Endothelial cell of umbilical vein (primary cell): ENCODE measurements at regions not wholly inside any gene's neighbourhood (a gene's known extent, or its start where the extent isn't known, plus 50 kb on each side); places are given as distances from the start of the nearest gene placed in this dataset.

Experiments
- BruUV-seq: library from RNA; stranded (reverse); fragments of 400-500 nt; replicated peaks from 2 replicates; lab custom pipeline; 2021; lab: Mats Ljungman, UMichigan
- CTCF ChIA-PET: fragments of 300-600, 350-600 bp; sonication (Branson Sonifier 250); formaldehyde crosslinking; loops from one replicate; lab custom pipeline; 2021; ENCODE audit warnings: antibody characterized with exemption, inconsistent platforms; lab: Charles Lee
- POLR2A ChIA-PET: fragments of 300-600, 350-600 bp; sonication (Branson Sonifier 250); formaldehyde crosslinking; loops from one replicate; lab custom pipeline; 2021; ENCODE audit warnings: antibody characterized with exemption, inconsistent platforms; lab: Charles Lee
- DNase-seq: peaks from one replicate; pipeline ENCODE4 v3.0.0-alpha.2; 2011; ENCODE audit warnings: low read depth, low spot score
- FAIRE-seq: peaks from 2 replicates; lab custom pipeline; 2011; peaks lifted over from hg19 to GRCh38; lab: Jason Lieb, UNC
- H2AFZ ChIP-seq: 2 replicates; pipeline ENCODE4 v1.6.0; 2012; ENCODE audit warnings: low read depth, low read length, control low read depth, inconsistent platforms
- H3K27ac ChIP-seq: 2 replicates; pipeline ENCODE4 v1.5.1; 2011; ENCODE audit warnings: low read depth, mild to moderate bottlenecking, control low read depth, low read length, moderate library complexity; ENCODE audit not compliant: insufficient read depth
- H3K27me3 ChIP-seq, 2 experiments: 2 replicates each; pipeline versions ENCODE4 v1.6.0 to v1.6.1; 2011; ENCODE audit warnings: low read length in 2 of 2, mixed read lengths in 1 of 2; ENCODE audit not compliant: control insufficient read depth in 2 of 2, insufficient read depth in 2 of 2
- H3K36me3 ChIP-seq, 2 experiments: 2 replicates in 1 of 2; 3 replicates in 1 of 2; pipeline ENCODE4 v1.5.1; 2011; ENCODE audit warnings: low read length in 2 of 2, mild to moderate bottlenecking in 1 of 2, moderate library complexity in 1 of 2; ENCODE audit not compliant: control insufficient read depth in 2 of 2, insufficient read depth in 2 of 2; ENCODE audit errors: extremely low read depth in 1 of 2
- H3K4me1 ChIP-seq: 3 replicates; pipeline ENCODE4 v1.5.1; 2011; ENCODE audit warnings: mild to moderate bottlenecking, low read length; ENCODE audit not compliant: control insufficient read depth, insufficient read depth; ENCODE audit errors: extremely low read depth
- H3K4me2 ChIP-seq: 2 replicates; pipeline ENCODE4 v1.6.1; 2011; ENCODE audit warnings: low read length, control low read depth, mixed read lengths; ENCODE audit not compliant: insufficient read depth
- H3K4me3 ChIP-seq, 3 experiments: fragments of 200-600 bp in 1 of 3; sonication (generic), shearing (Covaris generic) in 1 of 3; replicated peaks in 1 of 3; 2 replicates each; pipeline ENCODE4 v1.5.1; 2011 to 2016; ENCODE audit warnings: control low read depth in 3 of 3, low read length in 3 of 3, mild to moderate bottlenecking in 2 of 3, inconsistent platforms in 1 of 3, low read depth in 1 of 3, moderate library complexity in 1 of 3; ENCODE audit not compliant: insufficient read depth in 1 of 3
- H3K79me2 ChIP-seq: 2 replicates; pipeline ENCODE4 v1.6.0; 2012; ENCODE audit warnings: low read length, inconsistent platforms; ENCODE audit not compliant: control insufficient read depth, insufficient read depth
- H3K9ac ChIP-seq: replicated peaks from 2 replicates; pipeline ENCODE3; 2011; ENCODE audit warnings: low read length, control low read depth; ENCODE audit not compliant: insufficient read depth; ENCODE audit errors: extremely low read depth
- H3K9me1 ChIP-seq: replicated peaks from 3 replicates; pipeline ENCODE4 v1.6.0; 2011; ENCODE audit warnings: mild to moderate bottlenecking, low read length; ENCODE audit not compliant: control insufficient read depth, insufficient read depth; ENCODE audit errors: extremely low read depth
- H3K9me3 ChIP-seq: replicated peaks from 2 replicates; pipeline ENCODE4 v1.5.1; 2012; ENCODE audit warnings: low read length, inconsistent platforms; ENCODE audit not compliant: control insufficient read depth, insufficient read depth
- H4K20me1 ChIP-seq: replicated peaks from 2 replicates; pipeline ENCODE3; 2011; ENCODE audit warnings: mild to moderate bottlenecking, low read length; ENCODE audit not compliant: control insufficient read depth, insufficient read depth; ENCODE audit errors: extremely low read depth
- CTCF ChIP-seq, 2 donors: IDR thresholded peaks; 1 replicate in 1 of 2; 2 replicates in 1 of 2; pipeline ENCODE4 v1.5.1; 2011; ENCODE audit warnings: low read length in 2 of 2, mild to moderate bottlenecking in 2 of 2, moderate library complexity in 2 of 2, control low read depth in 1 of 2, inconsistent platforms in 1 of 2, low read depth in 1 of 2; ENCODE audit not compliant: insufficient read depth in 1 of 2; ENCODE audit errors: extremely low read depth in 1 of 2
- EZH2 ChIP-seq: IDR thresholded peaks from 2 replicates; pipeline ENCODE4 v1.6.1; 2012; ENCODE audit warnings: borderline replicate concordance, low read depth, mild to moderate bottlenecking, moderate library complexity, low read length, inconsistent platforms; ENCODE audit not compliant: severe bottlenecking
- FOS ChIP-seq: IDR thresholded peaks from 2 replicates; pipeline ENCODE4 v1.6.1; 2011; ENCODE audit warnings: mild to moderate bottlenecking, low read length, moderate library complexity, borderline replicate concordance; ENCODE audit not compliant: insufficient read depth
- GATA2 ChIP-seq: IDR thresholded peaks from 2 replicates; pipeline ENCODE4 v1.7.0; 2011; ENCODE audit warnings: low read depth, mild to moderate bottlenecking, moderate library complexity, mixed read lengths, low read length; ENCODE audit not compliant: insufficient read length, insufficient read depth
- JUN ChIP-seq: IDR thresholded peaks from 2 replicates; pipeline ENCODE4 v1.6.1; 2011; ENCODE audit warnings: borderline replicate concordance, low read depth; ENCODE audit not compliant: insufficient read length, insufficient read depth
- MAX ChIP-seq: IDR thresholded peaks from 2 replicates; pipeline ENCODE4 v1.6.1; 2011; ENCODE audit not compliant: insufficient read depth, insufficient read length
- MYC ChIP-seq: IDR thresholded peaks from one replicate; pipeline ENCODE4 v1.6.1; 2011; ENCODE audit warnings: mild to moderate bottlenecking, low read depth, low read length
- POLR2A ChIP-seq: IDR thresholded peaks from 2 replicates; pipeline ENCODE4 v1.6.1; 2012; ENCODE audit warnings: low read depth, mild to moderate bottlenecking, control low read depth, low read length
- POLR2AphosphoS5 ChIP-seq: IDR thresholded peaks from 2 replicates; pipeline ENCODE4 v1.6.1; 2012; ENCODE audit warnings: low read depth, mild to moderate bottlenecking, control low read depth, low read length, moderate library complexity; ENCODE audit not compliant: insufficient read depth
- dilution Hi-C: fragments of 300-500 bp; cut with MboI; formaldehyde crosslinking; loops from one replicate; pipeline ENCODE4 v1.15.0; 2019; ENCODE audit warnings: low sequenced_read_pairs; ENCODE audit not compliant: extremely low pct_ligation_motif_present
- intact Hi-C: fragments of 100-400 bp; cut with micrococcal nuclease; formaldehyde crosslinking; loops from one replicate; pipeline ENCODE4 v1.10.0; 2022

- FAIRE-seq (no peak), DNase-seq (no peak)
- H3K27ac ChIP-seq = no peak overlapping the region
- no peak overlapping the region for H2AFZ ChIP-seq
- no peaks in the 10 kb centered on the region for H3K9me3 ChIP-seq
- no peak for TF ChIP-seq GATA2
- no peak for TF ChIP-seq FOS
- no peak for TF ChIP-seq JUN
- no peak for TF ChIP-seq MYC
- TF ChIP-seq POLR2AphosphoS5 = no peak
- no peak for TF ChIP-seq CTCF (IDR thresholded peaks at IDR 0.05; ENCODE audit: extremely low read depth in 1 of 2, insufficient read depth in 1 of 2, low read depth in 1 of 2, low read length in 2 of 2)
- no peak for TF ChIP-seq POLR2A
- TF ChIP-seq MAX = no peak
- no peak for TF ChIP-seq EZH2
- H3K4me1 ChIP-seq = no peaks in the 10 kb centered on the region
- BruUV-seq = no TSS peak
- H3K4me3 ChIP-seq = no peak overlapping the region
- no peaks in the 10 kb centered on the region for H4K20me1 ChIP-seq
- intact Hi-C loops (no loop called here), dilution Hi-C loops (no loop called here)
- no peaks in the 10 kb centered on the region for H3K36me3 ChIP-seq
- no peak overlapping the region for H3K4me2 ChIP-seq
- no peaks in the 10 kb centered on the region for H3K79me2 ChIP-seq
- H3K9ac ChIP-seq = no peak overlapping the region
- no peaks in the 10 kb centered on the region for H3K27me3 ChIP-seq
- CTCF ChIA-PET = interaction anchor here (0.8 to 1.1 kb wide), 3 partner anchors 21 to 56 kb away, joined by 3 read pairs; no protein-coding TSS in a partner anchor
- POLR2A ChIA-PET = no interaction called here
- H3K9me1 ChIP-seq = no peaks in the 10 kb centered on the region
These were observed 246.5 kb upstream of the GOLIM4 start for GRCh38 chr3:168341956-168342936.
